Pancreas (tissue), 10 donors: ENCODE measurements at regions not wholly inside any gene's neighbourhood (a gene's known extent, or its start where the extent isn't known, plus 50 kb on each side); places are given as distances from the start of the nearest gene placed in this dataset.

Experiments
- ATAC-seq, 4 donors: fragments of 200-7000 bp; cut with Tn5 transposase; one replicate each; pipeline versions ENCODE4 v1.8.0 to v1.9.1; 2020; ENCODE audit warnings: mild to moderate bottlenecking in 4 of 4, moderate library complexity in 4 of 4
- DNase-seq, 6 donors: peaks; one replicate each; pipeline ENCODE4 v3.0.0-alpha.2; 2020
- FAIRE-seq: peaks from 2 replicates; lab custom pipeline; 2012; peaks lifted over from hg19 to GRCh38; lab: Jason Lieb, UNC
- H3K27ac ChIP-seq, 4 donors: fragments of 200-600 bp; sonication (generic); 1 replicate in 3 of 4; 2 replicates in 1 of 4; pipeline versions ENCODE4 v1.5.0 to v1.8.0; 2020
- H3K27me3 ChIP-seq, 4 donors: fragments of 200-600 bp; one replicate each; pipeline ENCODE4 v1.8.0; 2021
- H3K36me3 ChIP-seq, 3 donors: fragments of 200-600 bp; sonication (generic) in 1 of 3; one replicate each; pipeline versions ENCODE4 v1.5.0 to v1.8.0; 2020 to 2021
- H3K4me1 ChIP-seq, 3 donors: fragments of 200-600 bp; one replicate each; pipeline ENCODE4 v1.8.0; 2021
- H3K4me3 ChIP-seq, 4 donors: fragments of 200-600 bp; sonication (generic) in 2 of 4; one replicate each; pipeline versions ENCODE4 v1.5.0 to v1.8.0; 2020 to 2021
- H3K9me3 ChIP-seq, 4 donors: fragments of 200-600 bp; one replicate each; pipeline ENCODE4 v1.8.0; 2021
- WGBS, 2 donors: extraction: QIAGEN DNeasy Blood & Tissue Kit; methylation state at CpG; one replicate each; pipeline ENCODE4 v1.1.7; 2013; 5-methylcytosine and 5-hydroxymethylcytosine counted together
- intact Hi-C, 3 donors: fragments of 100-400 bp; cut with DNase I; formaldehyde crosslinking; loops; one replicate each; pipeline versions ENCODE4 v1.11.1 to v1.14.2; 2022
- TF ChIP-seq, protein P1 (sequence below), 4 donors: fragments of 200-600 bp; sonication (generic) in 3 of 4; IDR thresholded peaks; one replicate each; pipeline versions ENCODE4 v1.5.0 to v1.8.0; 2021; ENCODE audit warnings: antibody characterized with exemption in 4 of 4
- donor health status: healthy with polysubstance abuse.
- donor health status: DM: no; HTN: no; CAD: no; lungs with moderate emphysema.
- donor health status: DM: no; HTN: no; CAD: no.
- donor health status: control.
- donor health status: control.
- donor health status: Bipolar disorder and iron deficiency.
- donor health status: DM: yes; HTN: yes; CAD: no.
- donor health status: DM: no; HTN: no; CAD: no.
- donor health status: DM: no; HTN: no; CAD: no.
- donor health status: DM: yes; HTN: yes; CAD: no.

GRCh38 chr17:13699261-13699660 lies 97.5 kb upstream of the HS3ST3A1 start:
- H3K4me1 ChIP-seq: no peaks in the 10 kb centered on the region
- no peak for ATAC-seq
- no peak for FAIRE-seq
- no peak overlapping the region for H3K4me3 ChIP-seq
- no peaks in the 10 kb centered on the region for H3K9me3 ChIP-seq
- TF ChIP-seq, protein P1, sequence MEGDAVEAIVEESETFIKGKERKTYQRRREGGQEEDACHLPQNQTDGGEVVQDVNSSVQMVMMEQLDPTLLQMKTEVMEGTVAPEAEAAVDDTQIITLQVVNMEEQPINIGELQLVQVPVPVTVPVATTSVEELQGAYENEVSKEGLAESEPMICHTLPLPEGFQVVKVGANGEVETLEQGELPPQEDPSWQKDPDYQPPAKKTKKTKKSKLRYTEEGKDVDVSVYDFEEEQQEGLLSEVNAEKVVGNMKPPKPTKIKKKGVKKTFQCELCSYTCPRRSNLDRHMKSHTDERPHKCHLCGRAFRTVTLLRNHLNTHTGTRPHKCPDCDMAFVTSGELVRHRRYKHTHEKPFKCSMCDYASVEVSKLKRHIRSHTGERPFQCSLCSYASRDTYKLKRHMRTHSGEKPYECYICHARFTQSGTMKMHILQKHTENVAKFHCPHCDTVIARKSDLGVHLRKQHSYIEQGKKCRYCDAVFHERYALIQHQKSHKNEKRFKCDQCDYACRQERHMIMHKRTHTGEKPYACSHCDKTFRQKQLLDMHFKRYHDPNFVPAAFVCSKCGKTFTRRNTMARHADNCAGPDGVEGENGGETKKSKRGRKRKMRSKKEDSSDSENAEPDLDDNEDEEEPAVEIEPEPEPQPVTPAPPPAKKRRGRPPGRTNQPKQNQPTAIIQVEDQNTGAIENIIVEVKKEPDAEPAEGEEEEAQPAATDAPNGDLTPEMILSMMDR (IDR thresholded peaks at IDR 0.05): no peak
- intact Hi-C loops: no loop called here
- DNase-seq: no peak
- WGBS, 2 donors: 54 to 83% methylated on average over 2 of the region's 2 CpGs
- H3K36me3 ChIP-seq: no peaks in the 10 kb centered on the region
- no peak overlapping the region for H3K27ac ChIP-seq
- no peaks in the 10 kb centered on the region for H3K27me3 ChIP-seq

GRCh38 chr17:13702266-13702665 lies 100.5 kb upstream of the HS3ST3A1 start:
- DNase-seq: no peak
- 77 to 95% methylated on average over 1 of the region's 1 CpG for WGBS, 2 donors
- ATAC-seq: no peak
- H3K4me3 ChIP-seq: no peak overlapping the region
- FAIRE-seq: no peak
- H3K36me3 ChIP-seq: no peaks in the 10 kb centered on the region
- H3K27me3 ChIP-seq: no peaks in the 10 kb centered on the region
- no peaks in the 10 kb centered on the region for H3K4me1 ChIP-seq
- no peaks in the 10 kb centered on the region for H3K9me3 ChIP-seq
- H3K27ac ChIP-seq: no peak overlapping the region
- TF ChIP-seq, protein P1 (IDR thresholded peaks at IDR 0.05): no peak
- intact Hi-C loops: no loop called here

DNA sequence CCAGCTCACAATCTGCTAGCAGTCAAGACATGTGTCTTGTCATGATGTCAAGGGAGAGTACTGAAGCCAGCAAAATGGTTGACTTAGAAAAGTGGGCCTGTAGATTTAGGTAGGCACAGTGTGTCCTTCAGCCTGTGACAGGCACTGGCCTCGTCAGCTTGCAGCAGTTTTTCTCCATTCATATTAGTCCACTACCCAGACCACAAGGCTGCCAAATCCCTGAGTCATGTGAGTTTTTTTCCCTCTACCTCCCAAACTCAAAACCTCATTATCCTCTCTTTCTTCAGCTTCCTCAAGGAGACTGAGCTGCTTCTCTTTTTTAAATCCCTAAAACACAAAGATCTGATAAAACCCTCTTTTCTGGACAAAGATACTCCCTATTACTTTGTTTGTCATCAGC lies 102.6 kb upstream of the HS3ST3A1 start:
- TF ChIP-seq, protein P1 (IDR thresholded peaks at IDR 0.05): no peak
- ATAC-seq (no peak), DNase-seq (no peak), FAIRE-seq (no peak)
- H3K27ac ChIP-seq: no peak overlapping the region
- intact Hi-C loops: no loop called here
- no peak overlapping the region for H3K4me3 ChIP-seq
- no peaks in the 10 kb centered on the region for H3K36me3 ChIP-seq
- 42 to 43% methylated on average over 1 of the region's 1 CpG for WGBS, 2 donors
- no peaks in the 10 kb centered on the region for H3K9me3 ChIP-seq
- no peaks in the 10 kb centered on the region for H3K27me3 ChIP-seq
- no peaks in the 10 kb centered on the region for H3K4me1 ChIP-seq

DNA sequence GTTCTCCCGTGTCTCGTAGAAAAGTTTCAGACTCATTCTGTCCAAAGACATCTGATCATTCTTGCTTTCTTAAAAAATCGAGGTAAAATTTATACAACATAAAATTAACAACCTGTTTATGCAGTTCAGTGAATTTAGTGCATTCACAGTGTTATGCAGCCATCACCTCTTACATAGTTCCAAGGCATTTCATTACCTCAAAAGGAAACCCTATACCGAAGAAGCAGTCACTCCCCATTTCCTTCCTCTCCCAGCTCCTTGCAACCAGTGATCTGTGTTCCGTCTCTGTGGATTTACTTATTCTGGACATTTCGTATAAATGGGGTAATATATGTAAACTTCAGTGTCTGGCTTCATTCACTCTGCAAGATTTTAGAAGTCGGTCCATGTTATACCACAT lies 103.5 kb upstream of the HS3ST3A1 start:
- Histone ChIP-seq H3K36me3 (no peaks in the 10 kb centered on the region), H3K4me3 (no peak overlapping the region), H3K27me3 (no peaks in the 10 kb centered on the region), H3K27ac (no peak overlapping the region), H3K4me1 (no peaks in the 10 kb centered on the region), H3K9me3 (no peaks in the 10 kb centered on the region)
- WGBS, 2 donors: 60 to 69% methylated on average over 7 of the region's 7 CpGs
- intact Hi-C loops: no loop called here
- TF ChIP-seq, protein P1 (IDR thresholded peaks at IDR 0.05): no peak
- FAIRE-seq (no peak), DNase-seq (no peak), ATAC-seq (no peak)

- Histone ChIP-seq H3K36me3 (no peaks in the 10 kb centered on the region), H3K4me1 (no peaks in the 10 kb centered on the region), H3K9me3 (no peaks in the 10 kb centered on the region), H3K4me3 (no peak overlapping the region), H3K27me3 (no peaks in the 10 kb centered on the region), H3K27ac (no peak overlapping the region)
- ATAC-seq (no peak), FAIRE-seq (no peak), DNase-seq (no peak)
- intact Hi-C loops: no loop called here
- WGBS, 2 donors: 66 to 84% methylated on average over 5 of the region's 5 CpGs
- TF ChIP-seq, protein P1 (IDR thresholded peaks at IDR 0.05): no peak
Observed at GRCh38 chr17:13721705-13722104, 120.0 kb upstream of the HS3ST3A1 start.
